Uterus (tissue), 2 donors: ENCODE measurements at regions not wholly inside any gene's neighbourhood (a gene's known extent, or its start where the extent isn't known, plus 50 kb on each side); places are given as distances from the start of the nearest gene placed in this dataset.

ENCODE experiments used
- CTCF ChIP-seq, 4 experiments: fragments of 200-600 bp in 2 of 4; fragments of 450-650 bp in 2 of 4; sonication (generic) in 2 of 4; IDR thresholded peaks; one replicate each; pipeline ENCODE4 v1.5.1; 2016 to 2019; ENCODE audit warnings: antibody characterized with exemption in 4 of 4, mild to moderate bottlenecking in 2 of 4, moderate library complexity in 1 of 4
- POLR2A ChIP-seq, 2 donors: fragments of 450-650 bp; IDR thresholded peaks; one replicate each; pipeline ENCODE4 v1.6.1; 2016; ENCODE audit warnings: antibody characterized with exemption in 2 of 2, mild to moderate bottlenecking in 1 of 2, moderate library complexity in 1 of 2

GRCh38 chr20:52677216-52677615 is 294.9 kb upstream of the TSHZ2 start:
- TF ChIP-seq CTCF (IDR thresholded peaks at IDR 0.05) (no peak), POLR2A (IDR thresholded peaks at IDR 0.05) (no peak)
